Esophagus squamous epithelium (tissue), 4 donors: ENCODE measurements at regions not wholly inside any gene's neighbourhood (a gene's known extent, or its start where the extent isn't known, plus 50 kb on each side); places are given as distances from the start of the nearest gene placed in this dataset.

Source experiments
- POLR2A ChIP-seq, 4 donors: fragments of 450-650 bp; IDR thresholded peaks; one replicate each; pipeline ENCODE4 v1.6.1; 2017; ENCODE audit warnings: antibody characterized with exemption in 4 of 4, mild to moderate bottlenecking in 4 of 4, moderate library complexity in 3 of 4
- TF ChIP-seq, protein P1 (sequence below), 6 experiments: fragments of 450-650 bp in 4 of 6; fragments of 200-600 bp in 2 of 6; sonication (generic) in 2 of 6; IDR thresholded peaks; one replicate each; pipeline ENCODE4 v1.5.1; 2016 to 2019; ENCODE audit warnings: antibody characterized with exemption in 6 of 6, mild to moderate bottlenecking in 4 of 6, moderate library complexity in 4 of 6

GRCh38 chr11:129316781-129317180 is 58.9 kb upstream of the BARX2 start:
- TF ChIP-seq, protein P1, sequence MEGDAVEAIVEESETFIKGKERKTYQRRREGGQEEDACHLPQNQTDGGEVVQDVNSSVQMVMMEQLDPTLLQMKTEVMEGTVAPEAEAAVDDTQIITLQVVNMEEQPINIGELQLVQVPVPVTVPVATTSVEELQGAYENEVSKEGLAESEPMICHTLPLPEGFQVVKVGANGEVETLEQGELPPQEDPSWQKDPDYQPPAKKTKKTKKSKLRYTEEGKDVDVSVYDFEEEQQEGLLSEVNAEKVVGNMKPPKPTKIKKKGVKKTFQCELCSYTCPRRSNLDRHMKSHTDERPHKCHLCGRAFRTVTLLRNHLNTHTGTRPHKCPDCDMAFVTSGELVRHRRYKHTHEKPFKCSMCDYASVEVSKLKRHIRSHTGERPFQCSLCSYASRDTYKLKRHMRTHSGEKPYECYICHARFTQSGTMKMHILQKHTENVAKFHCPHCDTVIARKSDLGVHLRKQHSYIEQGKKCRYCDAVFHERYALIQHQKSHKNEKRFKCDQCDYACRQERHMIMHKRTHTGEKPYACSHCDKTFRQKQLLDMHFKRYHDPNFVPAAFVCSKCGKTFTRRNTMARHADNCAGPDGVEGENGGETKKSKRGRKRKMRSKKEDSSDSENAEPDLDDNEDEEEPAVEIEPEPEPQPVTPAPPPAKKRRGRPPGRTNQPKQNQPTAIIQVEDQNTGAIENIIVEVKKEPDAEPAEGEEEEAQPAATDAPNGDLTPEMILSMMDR (IDR thresholded peaks at IDR 0.05) = no peak
- TF ChIP-seq POLR2A (IDR thresholded peaks at IDR 0.05) = no peak
